ENCODE measurements at regions not wholly inside any gene's neighbourhood (a gene's known extent, or its start where the extent isn't known, plus 50 kb on each side); places are given as distances from the start of the nearest gene placed in this dataset. TPM values are rescaled to one million over a fixed set of nuclear protein-coding genes. Genes with fewer than 3 reads are reported as not detected.

DNA sequence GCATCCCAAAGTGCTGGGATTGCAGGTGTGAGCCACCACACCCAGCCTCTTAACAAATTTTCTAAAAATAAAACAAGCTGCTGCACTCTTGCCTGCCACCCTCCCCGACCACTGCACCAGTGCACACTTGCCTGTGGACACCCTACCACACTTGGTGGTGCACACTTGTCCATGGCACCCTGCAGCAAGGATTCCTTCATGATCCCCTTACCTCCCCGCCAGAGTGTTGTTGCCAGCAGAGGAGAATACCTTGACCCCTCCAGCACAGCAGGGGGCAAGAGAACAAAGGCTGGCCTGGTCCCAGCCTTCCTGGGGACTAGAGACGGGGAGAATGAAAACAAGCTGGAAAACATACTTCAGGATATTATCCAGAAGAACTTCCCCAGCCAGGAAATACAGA, 65.9 kb upstream of the KCND2 start:
- no peaks in the 10 kb centered on the region for H3K9me3 ChIP-seq (ENCODE audit: control insufficient read depth, insufficient read depth, low read length)
- no peak for DNase-seq (ENCODE audit: low read depth, low spot score)
- TF ChIP-seq, protein P1, sequence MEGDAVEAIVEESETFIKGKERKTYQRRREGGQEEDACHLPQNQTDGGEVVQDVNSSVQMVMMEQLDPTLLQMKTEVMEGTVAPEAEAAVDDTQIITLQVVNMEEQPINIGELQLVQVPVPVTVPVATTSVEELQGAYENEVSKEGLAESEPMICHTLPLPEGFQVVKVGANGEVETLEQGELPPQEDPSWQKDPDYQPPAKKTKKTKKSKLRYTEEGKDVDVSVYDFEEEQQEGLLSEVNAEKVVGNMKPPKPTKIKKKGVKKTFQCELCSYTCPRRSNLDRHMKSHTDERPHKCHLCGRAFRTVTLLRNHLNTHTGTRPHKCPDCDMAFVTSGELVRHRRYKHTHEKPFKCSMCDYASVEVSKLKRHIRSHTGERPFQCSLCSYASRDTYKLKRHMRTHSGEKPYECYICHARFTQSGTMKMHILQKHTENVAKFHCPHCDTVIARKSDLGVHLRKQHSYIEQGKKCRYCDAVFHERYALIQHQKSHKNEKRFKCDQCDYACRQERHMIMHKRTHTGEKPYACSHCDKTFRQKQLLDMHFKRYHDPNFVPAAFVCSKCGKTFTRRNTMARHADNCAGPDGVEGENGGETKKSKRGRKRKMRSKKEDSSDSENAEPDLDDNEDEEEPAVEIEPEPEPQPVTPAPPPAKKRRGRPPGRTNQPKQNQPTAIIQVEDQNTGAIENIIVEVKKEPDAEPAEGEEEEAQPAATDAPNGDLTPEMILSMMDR (IDR thresholded peaks at IDR 0.05; ENCODE audit: low read depth, low read length), result no peak
- CTCF ChIA-PET, result no interaction called here
- H3K4me3 ChIP-seq (ENCODE audit: low read depth, low read length), result no peak overlapping the region
- H3K27ac ChIP-seq (ENCODE audit: low read depth, low read length), result no peak overlapping the region
- POLR2A ChIA-PET, result no interaction called here
- H3K27me3 ChIP-seq (ENCODE audit: control insufficient read depth, insufficient read depth, low read length), result no peaks in the 10 kb centered on the region

DNA sequence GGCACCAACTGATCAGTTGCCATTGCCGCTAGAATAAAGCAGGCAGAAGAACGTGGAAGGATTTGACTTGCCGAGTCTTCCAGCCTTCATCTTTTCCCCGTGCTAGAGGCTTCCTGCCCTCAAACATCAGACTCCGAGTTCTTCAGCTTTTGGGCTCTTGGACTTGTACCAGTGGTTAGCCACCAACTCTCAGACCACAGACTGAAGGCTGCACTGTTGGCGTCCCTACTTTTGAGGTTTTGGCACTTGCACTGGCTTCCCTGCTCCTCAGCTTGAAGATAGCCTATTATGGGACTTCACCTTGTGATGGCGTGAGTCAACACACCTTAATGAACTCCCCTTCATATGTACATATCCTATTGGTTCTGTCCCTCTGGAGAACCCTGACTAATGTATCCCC, 57.3 kb upstream of the KCND2 start:
- Histone ChIP-seq H3K4me3 (ENCODE audit: low read depth, low read length) (no peak overlapping the region), H3K27ac (ENCODE audit: low read depth, low read length) (no peak overlapping the region), H3K9me3 (ENCODE audit: control insufficient read depth, insufficient read depth, low read length) (no peaks in the 10 kb centered on the region), H3K27me3 (ENCODE audit: control insufficient read depth, insufficient read depth, low read length) (no peaks in the 10 kb centered on the region)
- ChIA-PET POLR2A (no interaction called here), CTCF (interaction anchor here (0.7 kb wide), 1 partner anchor 529 kb away, joined by 3 read pairs; no protein-coding TSS in a partner anchor)
- TF ChIP-seq, protein P1 (IDR thresholded peaks at IDR 0.05; ENCODE audit: low read depth, low read length), result no peak
- DNase-seq (ENCODE audit: low read depth, low spot score), result no peak

DNA sequence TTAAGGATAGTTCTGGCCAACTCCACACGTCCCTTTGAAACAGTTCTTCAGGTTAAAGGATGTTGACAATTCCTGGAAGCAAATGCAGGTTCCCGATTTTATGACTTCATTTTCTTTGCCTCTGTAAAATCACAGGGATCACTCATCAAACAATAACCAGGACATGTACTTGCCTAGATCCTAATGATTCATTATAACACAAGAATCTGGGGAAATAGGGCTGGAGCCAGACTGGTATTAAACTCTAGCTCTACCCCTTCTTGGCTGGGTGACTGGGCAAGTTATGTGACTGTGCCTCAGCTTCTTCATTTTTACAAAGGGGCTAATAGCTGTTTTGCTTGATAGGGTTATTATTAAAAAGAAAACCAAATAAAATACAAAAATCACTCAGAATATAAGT, 56.0 kb upstream of the KCND2 start:
- H3K27me3 ChIP-seq (ENCODE audit: control insufficient read depth, insufficient read depth, low read length), result no peaks in the 10 kb centered on the region
- no peak for DNase-seq (ENCODE audit: low read depth, low spot score)
- TF ChIP-seq, protein P1 (IDR thresholded peaks at IDR 0.05; ENCODE audit: low read depth, low read length), result no peak
- H3K4me3 ChIP-seq (ENCODE audit: low read depth, low read length), result no peak overlapping the region
- ChIA-PET POLR2A (no interaction called here), CTCF (interaction anchor here (1.0 kb wide), 1 partner anchor 274 kb away, joined by 3 read pairs; no protein-coding TSS in a partner anchor)
- no peak overlapping the region for H3K27ac ChIP-seq (ENCODE audit: low read depth, low read length)
- no peaks in the 10 kb centered on the region for H3K9me3 ChIP-seq (ENCODE audit: control insufficient read depth, insufficient read depth, low read length)

DNA sequence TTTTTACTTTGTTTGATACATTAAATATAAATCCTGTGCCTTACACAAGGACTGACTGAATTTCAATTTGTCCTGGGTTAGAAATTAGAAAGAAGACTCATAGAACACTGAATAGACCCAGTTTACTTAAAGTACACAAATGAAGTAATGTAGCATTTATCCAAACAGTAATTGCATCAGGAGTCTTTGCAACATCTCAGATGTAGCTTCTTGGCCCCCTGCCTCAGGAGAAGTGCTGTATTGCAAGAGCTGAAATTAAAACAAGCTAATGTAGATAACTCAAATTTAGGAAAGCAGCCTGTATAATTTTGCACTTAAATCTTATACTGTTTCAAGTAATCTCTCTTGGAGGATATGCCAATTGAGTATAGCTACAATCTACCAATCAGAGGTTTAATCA, 54.3 kb upstream of the KCND2 start:
- Histone ChIP-seq H3K9me3 (ENCODE audit: control insufficient read depth, insufficient read depth, low read length) (no peaks in the 10 kb centered on the region), H3K4me3 (ENCODE audit: low read depth, low read length) (no peak overlapping the region), H3K27me3 (ENCODE audit: control insufficient read depth, insufficient read depth, low read length) (no peaks in the 10 kb centered on the region), H3K27ac (ENCODE audit: low read depth, low read length) (no peak overlapping the region)
- TF ChIP-seq, protein P1 (IDR thresholded peaks at IDR 0.05; ENCODE audit: low read depth, low read length), result no peak
- CTCF ChIA-PET, result interaction anchor here (0.6 to 1.1 kb wide), 2 partner anchors 10 to 1164 kb away, joined by 3 read pairs; no protein-coding TSS in a partner anchor
- POLR2A ChIA-PET, result no interaction called here
- DNase-seq (ENCODE audit: low read depth, low spot score), result no peak

DNA sequence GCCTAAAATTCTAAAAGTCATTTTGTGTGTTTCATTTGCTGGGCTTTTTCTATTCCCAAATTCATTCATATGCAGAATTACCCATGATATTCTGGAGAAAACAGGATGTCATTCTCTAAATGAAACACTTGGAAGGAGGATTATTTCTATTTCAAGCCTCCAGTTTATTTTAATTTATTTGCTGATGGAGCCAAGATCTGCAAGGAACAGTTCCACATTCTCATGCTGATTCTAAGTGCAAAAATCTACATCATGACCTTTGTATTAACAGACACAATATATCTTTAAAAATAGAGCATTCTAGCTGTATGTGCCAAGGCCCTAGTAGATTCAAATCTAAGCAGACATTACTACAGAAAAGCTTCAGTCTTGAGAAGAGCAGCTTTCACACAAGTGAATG, 51.3 kb upstream of the KCND2 start:
- no peaks in the 10 kb centered on the region for H3K27me3 ChIP-seq (ENCODE audit: control insufficient read depth, insufficient read depth, low read length)
- H3K27ac ChIP-seq (ENCODE audit: low read depth, low read length), result no peak overlapping the region
- no peaks in the 10 kb centered on the region for H3K9me3 ChIP-seq (ENCODE audit: control insufficient read depth, insufficient read depth, low read length)
- TF ChIP-seq, protein P1 (IDR thresholded peaks at IDR 0.05; ENCODE audit: low read depth, low read length), result no peak
- ChIA-PET CTCF (no interaction called here), POLR2A (no interaction called here)
- DNase-seq (ENCODE audit: low read depth, low spot score), result no peak
- H3K4me3 ChIP-seq (ENCODE audit: low read depth, low read length), result no peak overlapping the region

Small RNA genes in the stretch of these regions (small RNA-seq; reads per million reads assigned to genes)
- not detected for gene RNU1-29P (ENCODE audit: insufficient read length, low read depth)

Measured in AG04450 (cell line).